Keratinocyte (primary cell): ENCODE measurements at regions not wholly inside any gene's neighbourhood (a gene's known extent, or its start where the extent isn't known, plus 50 kb on each side); places are given as distances from the start of the nearest gene placed in this dataset.
A peak's percentile ranks its signal among the peaks of the same experiment; 100 is the strongest.

Experiments
- DNase-seq: peaks from one replicate; pipeline ENCODE4 v3.0.0-alpha.2; 2011; ENCODE audit warnings: low read depth, missing footprints, low spot score
- FAIRE-seq: peaks from 2 replicates; lab custom pipeline; 2011; peaks lifted over from hg19 to GRCh38; lab: Jason Lieb, UNC
- H2AFZ ChIP-seq: 2 replicates; pipeline ENCODE4 v1.6.0; 2012; ENCODE audit warnings: low read length, control low read depth, inconsistent platforms; ENCODE audit not compliant: control insufficient read depth
- H3K27ac ChIP-seq: 2 replicates; pipeline ENCODE4 v1.5.1; 2011; ENCODE audit warnings: low read length; ENCODE audit not compliant: control insufficient read depth, insufficient read depth
- H3K27me3 ChIP-seq: 3 replicates; pipeline ENCODE4 v1.6.0; 2011; ENCODE audit warnings: low read length; ENCODE audit not compliant: control insufficient read depth, insufficient read depth; ENCODE audit errors: extremely low read depth
- H3K36me3 ChIP-seq, 2 experiments: 2 replicates in 1 of 2; 3 replicates in 1 of 2; pipeline ENCODE4 v1.5.1; 2011; ENCODE audit warnings: low read length in 2 of 2, mild to moderate bottlenecking in 1 of 2; ENCODE audit not compliant: control insufficient read depth in 2 of 2, insufficient read depth in 2 of 2; ENCODE audit errors: extremely low read depth in 1 of 2
- H3K4me1 ChIP-seq: 3 replicates; pipeline ENCODE4 v1.5.1; 2011; ENCODE audit warnings: low read length; ENCODE audit not compliant: control insufficient read depth, insufficient read depth; ENCODE audit errors: extremely low read depth
- H3K4me2 ChIP-seq: 3 replicates; pipeline ENCODE4 v1.6.0; 2011; ENCODE audit warnings: low read depth, low read length; ENCODE audit not compliant: control insufficient read depth, insufficient read depth; ENCODE audit errors: extremely low read depth
- H3K4me3 ChIP-seq, 3 experiments: fragments of 200-600 bp in 1 of 3; sonication (generic) in 1 of 3; 2 replicates in 2 of 3; 3 replicates in 1 of 3; pipeline ENCODE4 v1.5.1; 2011 to 2016; ENCODE audit warnings: low read length in 3 of 3, mild to moderate bottlenecking in 3 of 3, control low read depth in 2 of 3, inconsistent platforms in 1 of 3, low read depth in 1 of 3, mixed read lengths in 1 of 3, mixed run types in 1 of 3, moderate library complexity in 1 of 3; ENCODE audit not compliant: control insufficient read depth in 2 of 3, insufficient read depth in 2 of 3; ENCODE audit errors: extremely low read depth in 1 of 3
- H3K79me2 ChIP-seq: 2 replicates; pipeline ENCODE4 v1.6.0; 2012; ENCODE audit warnings: low read length; ENCODE audit not compliant: control insufficient read depth, insufficient read depth
- H3K9ac ChIP-seq: 3 replicates; pipeline ENCODE4 v1.6.0; 2011; ENCODE audit warnings: low read length; ENCODE audit not compliant: control insufficient read depth, insufficient read depth; ENCODE audit errors: extremely low read depth
- H3K9me1 ChIP-seq: 3 replicates; pipeline ENCODE4 v1.6.0; 2011; ENCODE audit warnings: low read length; ENCODE audit not compliant: control insufficient read depth, insufficient read depth; ENCODE audit errors: extremely low read depth
- H3K9me3 ChIP-seq: 2 replicates; pipeline ENCODE4 v1.5.1; 2012; ENCODE audit warnings: low read depth, low read length; ENCODE audit not compliant: control insufficient read depth
- H4K20me1 ChIP-seq: 3 replicates; pipeline ENCODE4 v1.6.0; 2011; ENCODE audit warnings: low read length; ENCODE audit not compliant: control insufficient read depth, insufficient read depth; ENCODE audit errors: extremely low read depth
- CTCF ChIP-seq, 3 experiments: IDR thresholded peaks in 1 of 3; conservative IDR thresholded peaks in 1 of 3; optimal IDR thresholded peaks in 1 of 3; 2 replicates in 2 of 3; 3 replicates in 1 of 3; pipeline versions ENCODE3 to v1.5.1; 2011; ENCODE audit warnings: low read length in 3 of 3, mild to moderate bottlenecking in 3 of 3, moderate library complexity in 2 of 3, control low read depth in 1 of 3, inconsistent platforms in 1 of 3; ENCODE audit not compliant: insufficient read depth in 2 of 3; ENCODE audit errors: extremely low read depth in 1 of 3
- EZH2 ChIP-seq: IDR thresholded peaks from one replicate; pipeline ENCODE4 v1.6.1; 2012; ENCODE audit warnings: inconsistent platforms, mild to moderate bottlenecking, low read length, moderate library complexity
- dilution Hi-C: fragments of 300-500 bp; cut with MboI; formaldehyde crosslinking; loops from one replicate; pipeline ENCODE4 v1.7.0; 2020; ENCODE audit warnings: low sequenced_read_pairs; ENCODE audit not compliant: extremely low pct_ligation_motif_present

- DNase-seq (peak; percentile 5), FAIRE-seq (peak; percentile 39)
- H3K9me1 ChIP-seq = no peaks in the 10 kb centered on the region
- H3K4me3 ChIP-seq = no peak overlapping the region
- peak overlapping the region; percentile 34 for H3K4me2 ChIP-seq
- no peaks in the 10 kb centered on the region for H3K27me3 ChIP-seq
- no peak overlapping the region for H3K27ac ChIP-seq
- H3K9ac ChIP-seq = no peak overlapping the region
- no peaks in the 10 kb centered on the region for H3K9me3 ChIP-seq
- dilution Hi-C loops = no loop called here
- H4K20me1 ChIP-seq = no peaks in the 10 kb centered on the region
- H3K36me3 ChIP-seq = no peaks in the 10 kb centered on the region
- peaks cover 10% of the 10 kb centered on the region for H3K4me1 ChIP-seq
- no peaks in the 10 kb centered on the region for H3K79me2 ChIP-seq
- no peak for TF ChIP-seq CTCF (optimal IDR thresholded peaks at IDR 0.05 in 1 of 3, IDR thresholded peaks at IDR 0.05 in 1 of 3, conservative IDR thresholded peaks at IDR 0.05 in 1 of 3; ENCODE audit: extremely low read depth in 1 of 3, insufficient read depth in 2 of 3, low read length in 3 of 3)
- TF ChIP-seq EZH2 = no peak
- no peak overlapping the region for H2AFZ ChIP-seq
These were observed 52.8 kb upstream of the CNOT2 start for GRCh38 chr12:70190262-70191010.
